Testis (tissue), 2 donors: ENCODE measurements at regions not wholly inside any gene's neighbourhood (a gene's known extent, or its start where the extent isn't known, plus 50 kb on each side); places are given as distances from the start of the nearest gene placed in this dataset.

Experiments used
- CTCF ChIP-seq, 3 experiments: fragments of 450-650 bp in 2 of 3; fragments of 200-600 bp in 1 of 3; sonication (generic) in 1 of 3; IDR thresholded peaks; one replicate each; pipeline ENCODE4 v1.5.1; 2016 to 2019; ENCODE audit warnings: antibody characterized with exemption in 3 of 3, mild to moderate bottlenecking in 2 of 3, moderate library complexity in 1 of 3
- POLR2A ChIP-seq: fragments of 450-650 bp; IDR thresholded peaks from one replicate; pipeline ENCODE4 v1.6.1; 2017; ENCODE audit warnings: antibody characterized with exemption, mild to moderate bottlenecking, moderate library complexity

- no peak for TF ChIP-seq CTCF (IDR thresholded peaks at IDR 0.05)
- TF ChIP-seq POLR2A = no peak
Observed at GRCh38 chr3:164486150-164486549, 592.1 kb downstream of the SI start.
